Lung (tissue), 11 donors: ENCODE measurements at regions not wholly inside any gene's neighbourhood (a gene's known extent, or its start where the extent isn't known, plus 50 kb on each side); places are given as distances from the start of the nearest gene placed in this dataset.

Experiments used
- ATAC-seq: fragments of 200-7000 bp; cut with Tn5 transposase; one replicate; pipeline ENCODE4 v1.9.1; 2020; ENCODE audit warnings: moderate number of reproducible peaks; ENCODE audit not compliant: insufficient read depth, low FRiP score
- DNase-seq, 3 donors: peaks; one replicate each; pipeline ENCODE4 v3.0.0-alpha.2; 2013 to 2017
- H3K27ac ChIP-seq, 2 donors: one replicate each; pipeline ENCODE4 v1.5.1; 2013; ENCODE audit warnings: mild to moderate bottlenecking in 2 of 2, moderate library complexity in 2 of 2, control low read depth in 1 of 2, inconsistent platforms in 1 of 2, low read depth in 1 of 2, low read length in 1 of 2
- H3K27me3 ChIP-seq, 3 donors: one replicate each; pipeline ENCODE4 v1.5.1; 2013; ENCODE audit warnings: low read length in 2 of 3; ENCODE audit not compliant: control insufficient read depth in 3 of 3, insufficient read depth in 3 of 3
- H3K36me3 ChIP-seq, 4 donors: one replicate each; pipeline ENCODE4 v1.5.1; 2013; ENCODE audit warnings: low read length in 4 of 4, mild to moderate bottlenecking in 1 of 4, moderate library complexity in 1 of 4; ENCODE audit not compliant: control insufficient read depth in 4 of 4, insufficient read depth in 4 of 4
- H3K4me1 ChIP-seq, 5 donors: one replicate each; pipeline ENCODE4 v1.5.1; 2013; ENCODE audit warnings: low read length in 5 of 5, mild to moderate bottlenecking in 2 of 5, moderate library complexity in 1 of 5; ENCODE audit not compliant: control insufficient read depth in 5 of 5, insufficient read depth in 5 of 5
- H3K4me3 ChIP-seq: one replicate; pipeline ENCODE4 v1.5.1; 2013; ENCODE audit warnings: mild to moderate bottlenecking, control low read depth, moderate library complexity
- H3K9ac ChIP-seq, 2 donors: one replicate each; pipeline ENCODE4 v1.5.1; 2013; ENCODE audit warnings: low read length in 2 of 2, control low read depth in 1 of 2; ENCODE audit not compliant: insufficient read depth in 1 of 2
- H3K9me3 ChIP-seq, 4 donors: one replicate each; pipeline ENCODE4 v1.5.1; 2013; ENCODE audit warnings: low read length in 3 of 4, mild to moderate bottlenecking in 1 of 4, moderate library complexity in 1 of 4; ENCODE audit not compliant: control insufficient read depth in 4 of 4, insufficient read depth in 3 of 4
- WGBS, 2 donors: extraction: QIAGEN DNeasy Blood & Tissue Kit; methylation state at CpG; one replicate each; pipeline ENCODE4 v1.1.7; 2013; 5-methylcytosine and 5-hydroxymethylcytosine counted together
- TF ChIP-seq, protein P1 (sequence below): IDR thresholded peaks from 2 replicates; pipeline ENCODE4 v1.5.1; 2012; ENCODE audit warnings: mild to moderate bottlenecking; ENCODE audit errors: control extremely low read depth, extremely low read depth
- donor health status: control.
- donor health status: control.
- donor health status: Bipolar disorder and iron deficiency.
- donor health status: healthy.
- donor health status: DM: yes; HTN: yes; CAD: no.

DNA sequence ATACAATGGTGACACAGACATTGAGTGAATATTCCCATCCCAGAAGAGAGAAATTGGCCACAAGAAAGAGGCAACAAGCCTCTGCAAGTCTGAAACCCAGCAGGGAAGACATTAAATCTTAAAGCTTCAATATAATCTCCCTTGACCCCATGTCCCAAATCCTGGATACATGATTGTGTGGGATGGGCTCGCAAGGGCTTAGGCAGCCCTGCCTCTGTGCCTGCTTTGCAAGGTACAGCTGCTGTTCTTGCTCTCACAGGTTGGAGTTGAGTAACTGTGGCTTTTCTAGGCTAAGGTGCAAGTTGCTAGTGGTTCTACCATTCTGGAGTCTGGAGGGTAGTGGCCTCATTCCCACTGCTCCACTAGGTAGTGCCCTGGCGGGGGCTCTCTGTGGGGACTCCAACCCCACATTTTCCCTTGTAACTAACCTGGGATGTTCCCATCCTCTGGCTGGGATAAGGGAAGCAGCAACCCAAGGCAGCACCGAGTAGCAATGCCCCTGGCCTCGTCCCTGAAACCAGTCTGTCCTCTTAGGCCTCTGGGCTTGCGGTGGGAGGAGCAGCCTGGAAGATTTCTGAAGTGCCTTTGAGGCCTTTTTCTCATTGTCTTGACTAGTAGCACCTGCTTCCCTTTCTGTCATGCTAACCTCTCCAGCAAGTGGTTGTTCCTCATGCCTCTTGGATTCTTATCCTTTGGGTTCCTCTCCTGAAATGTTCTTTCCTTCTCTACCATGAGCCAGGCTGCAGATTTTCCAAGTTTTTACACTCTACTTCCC, 90.0 kb downstream of the FAM174B start:
- Histone ChIP-seq H3K4me1 (peaks cover 4 to 48% (median 19%) of the 10 kb centered on the region in 5 donors), H3K27me3 (no peaks in the 10 kb centered on the region), H3K9me3 (no peaks in the 10 kb centered on the region), H3K27ac (no peak overlapping the region), H3K9ac (no peak overlapping the region), H3K4me3 (no peak overlapping the region), H3K36me3 (no peaks in the 10 kb centered on the region)
- no peak for ATAC-seq
- DNase-seq, result no peak
- TF ChIP-seq, protein P1, sequence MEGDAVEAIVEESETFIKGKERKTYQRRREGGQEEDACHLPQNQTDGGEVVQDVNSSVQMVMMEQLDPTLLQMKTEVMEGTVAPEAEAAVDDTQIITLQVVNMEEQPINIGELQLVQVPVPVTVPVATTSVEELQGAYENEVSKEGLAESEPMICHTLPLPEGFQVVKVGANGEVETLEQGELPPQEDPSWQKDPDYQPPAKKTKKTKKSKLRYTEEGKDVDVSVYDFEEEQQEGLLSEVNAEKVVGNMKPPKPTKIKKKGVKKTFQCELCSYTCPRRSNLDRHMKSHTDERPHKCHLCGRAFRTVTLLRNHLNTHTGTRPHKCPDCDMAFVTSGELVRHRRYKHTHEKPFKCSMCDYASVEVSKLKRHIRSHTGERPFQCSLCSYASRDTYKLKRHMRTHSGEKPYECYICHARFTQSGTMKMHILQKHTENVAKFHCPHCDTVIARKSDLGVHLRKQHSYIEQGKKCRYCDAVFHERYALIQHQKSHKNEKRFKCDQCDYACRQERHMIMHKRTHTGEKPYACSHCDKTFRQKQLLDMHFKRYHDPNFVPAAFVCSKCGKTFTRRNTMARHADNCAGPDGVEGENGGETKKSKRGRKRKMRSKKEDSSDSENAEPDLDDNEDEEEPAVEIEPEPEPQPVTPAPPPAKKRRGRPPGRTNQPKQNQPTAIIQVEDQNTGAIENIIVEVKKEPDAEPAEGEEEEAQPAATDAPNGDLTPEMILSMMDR, result no peak
- 71 to 91% methylated on average over 5 of the region's 5 CpGs for WGBS, 2 donors

DNA sequence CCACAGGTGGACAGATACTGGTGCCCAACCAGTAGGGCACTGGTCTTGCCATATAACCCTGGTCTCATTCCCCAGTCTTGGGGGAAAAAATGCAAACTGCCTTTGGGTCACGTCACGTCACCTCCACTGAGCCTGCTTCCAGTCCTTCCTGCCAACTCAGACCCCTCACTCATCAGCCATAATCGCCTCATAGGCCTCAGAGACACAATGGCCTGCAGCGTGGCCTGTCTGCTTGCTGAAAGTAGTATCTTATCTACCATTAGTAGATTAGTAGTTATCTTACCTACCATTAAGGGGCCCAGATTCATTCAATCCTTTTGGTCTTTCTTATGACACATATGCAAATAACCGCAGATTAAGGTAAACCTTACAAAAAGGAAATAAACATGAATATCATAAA, 93.8 kb downstream of the FAM174B start:
- Histone ChIP-seq H3K36me3 (no peaks in the 10 kb centered on the region), H3K27me3 (no peaks in the 10 kb centered on the region), H3K9ac (no peak overlapping the region), H3K4me1 (peaks cover 3 to 44% (median 19%) of the 10 kb centered on the region in 5 donors), H3K4me3 (no peak overlapping the region), H3K27ac (no peak overlapping the region), H3K9me3 (no peaks in the 10 kb centered on the region)
- TF ChIP-seq, protein P1, result no peak
- WGBS, 2 donors, result 83 to 93% methylated on average over 5 of the region's 5 CpGs
- no peak for DNase-seq
- ATAC-seq, result no peak

DNA sequence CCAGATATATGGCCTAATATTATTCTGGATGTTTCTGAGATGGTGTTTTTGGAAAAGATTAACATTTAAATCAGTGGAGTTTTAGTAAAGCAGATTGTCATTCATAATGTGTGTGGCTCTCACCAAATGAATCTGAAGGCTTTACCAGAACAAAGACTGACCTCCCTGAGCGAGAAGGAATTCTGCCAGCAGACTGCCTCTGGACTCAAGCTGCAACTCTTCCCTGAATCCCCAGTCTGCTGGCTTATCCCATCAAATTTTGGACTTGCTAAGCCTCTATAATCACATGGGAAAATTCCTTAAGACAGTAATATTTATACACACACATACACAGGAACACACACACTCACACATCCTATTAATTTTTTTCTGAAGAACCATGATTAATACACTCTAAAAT, 102.3 kb downstream of the FAM174B start:
- no peaks in the 10 kb centered on the region for H3K27me3 ChIP-seq
- no peaks in the 10 kb centered on the region for H3K36me3 ChIP-seq
- no peak overlapping the region for H3K27ac ChIP-seq
- no peaks in the 10 kb centered on the region for H3K9me3 ChIP-seq
- DNase-seq (peak in 2 of 3 donors; percentile 51 to 68), ATAC-seq (no peak)
- peaks cover 0 to 3% (median 0%) of the 10 kb centered on the region in 5 donors for H3K4me1 ChIP-seq
- TF ChIP-seq, protein P1, result no peak
- H3K4me3 ChIP-seq, result no peak overlapping the region
- H3K9ac ChIP-seq, result no peak overlapping the region
- 69% methylated on average over 1 of the region's 1 CpG for WGBS, 2 donors

DNA sequence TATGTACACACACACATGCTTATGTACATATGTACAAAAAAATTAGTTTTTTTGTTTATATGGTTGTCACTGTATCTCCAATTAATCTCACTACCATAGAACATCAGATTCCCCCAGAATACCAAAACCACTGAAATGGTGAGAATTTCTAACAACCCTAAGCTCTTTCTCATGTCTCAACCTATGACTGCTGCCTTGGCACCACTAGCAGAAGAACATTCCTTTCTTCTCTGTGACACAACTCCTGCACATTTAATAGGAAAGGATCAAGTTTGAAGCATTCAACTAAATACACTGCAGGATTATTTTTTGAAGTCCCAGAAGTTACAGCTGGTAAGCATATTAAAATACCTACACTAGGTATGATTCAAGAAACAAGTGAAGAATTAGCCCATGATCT, 109.6 kb downstream of the FAM174B start:
- H3K4me1 ChIP-seq, result peaks cover 0 to 13% (median 5%) of the 10 kb centered on the region in 5 donors
- TF ChIP-seq, protein P1, result no peak
- no peak overlapping the region for H3K9ac ChIP-seq
- no peaks in the 10 kb centered on the region for H3K27me3 ChIP-seq
- no peak overlapping the region for H3K4me3 ChIP-seq
- DNase-seq (no peak), ATAC-seq (no peak)
- no peaks in the 10 kb centered on the region for H3K9me3 ChIP-seq
- H3K36me3 ChIP-seq, result no peaks in the 10 kb centered on the region
- H3K27ac ChIP-seq, result no peak overlapping the region
